ENCODE measurements at regions not wholly inside any gene's neighbourhood (a gene's known extent, or its start where the extent isn't known, plus 50 kb on each side); places are given as distances from the start of the nearest gene placed in this dataset.

GRCh38 chr18:42412896-42413295, 457.9 kb downstream of the PIK3C3 start:
- DNase-seq = no peak

DNA sequence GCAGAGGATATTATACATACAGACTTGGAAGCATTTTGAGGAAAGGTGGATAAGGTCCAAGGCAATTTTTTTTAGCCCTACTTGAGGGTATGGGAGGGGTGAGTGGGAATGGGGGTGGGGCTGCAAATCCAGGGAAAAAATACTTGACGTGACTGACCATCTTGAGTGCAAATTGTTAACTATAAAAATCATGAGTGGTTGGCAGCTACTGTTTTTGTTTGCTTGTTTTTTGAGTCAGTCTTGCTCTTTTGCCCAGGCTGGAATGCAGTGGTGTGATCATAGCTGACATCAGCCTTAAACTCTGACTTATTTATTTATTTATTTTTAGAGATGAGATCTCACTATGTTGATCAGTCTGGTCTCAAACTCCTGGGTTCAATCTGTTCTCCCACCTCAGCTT, 458.8 kb downstream of the PIK3C3 start:
- DNase-seq = no peak

GRCh38 chr18:42414756-42415454, 459.9 kb downstream of the PIK3C3 start:
- DNase-seq = no peak

GRCh38 chr18:42417189-42417588, 462.2 kb downstream of the PIK3C3 start:
- no peak for DNase-seq

- no peak for DNase-seq
Observed at GRCh38 chr18:42418121-42418520, 463.1 kb downstream of the PIK3C3 start.

GRCh38 chr18:42425025-42425424, 470.0 kb downstream of the PIK3C3 start:
- DNase-seq = no peak

GRCh38 chr18:42426496-42427015, 471.5 kb downstream of the PIK3C3 start:
- DNase-seq = no peak

DNA sequence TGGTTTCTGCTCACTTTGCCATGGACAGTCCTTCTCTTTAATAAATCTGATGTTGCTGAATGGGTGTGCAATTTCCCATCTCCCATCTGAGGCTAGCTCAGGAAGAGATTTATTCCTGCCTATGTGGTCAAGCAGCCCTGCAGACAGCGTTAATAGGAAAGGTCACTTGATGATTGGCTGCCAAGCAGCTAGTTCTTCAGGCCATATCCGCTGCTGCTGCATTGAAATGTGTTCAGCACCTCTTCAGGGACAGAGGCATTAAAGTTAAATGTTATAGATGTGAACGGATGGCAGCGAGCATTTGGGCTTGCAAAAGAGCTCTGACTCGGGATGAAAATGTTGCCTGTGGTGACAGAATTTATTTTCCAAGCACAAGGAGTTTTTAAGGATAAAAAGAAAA, 474.2 kb downstream of the PIK3C3 start:
- DNase-seq = no peak

DNA sequence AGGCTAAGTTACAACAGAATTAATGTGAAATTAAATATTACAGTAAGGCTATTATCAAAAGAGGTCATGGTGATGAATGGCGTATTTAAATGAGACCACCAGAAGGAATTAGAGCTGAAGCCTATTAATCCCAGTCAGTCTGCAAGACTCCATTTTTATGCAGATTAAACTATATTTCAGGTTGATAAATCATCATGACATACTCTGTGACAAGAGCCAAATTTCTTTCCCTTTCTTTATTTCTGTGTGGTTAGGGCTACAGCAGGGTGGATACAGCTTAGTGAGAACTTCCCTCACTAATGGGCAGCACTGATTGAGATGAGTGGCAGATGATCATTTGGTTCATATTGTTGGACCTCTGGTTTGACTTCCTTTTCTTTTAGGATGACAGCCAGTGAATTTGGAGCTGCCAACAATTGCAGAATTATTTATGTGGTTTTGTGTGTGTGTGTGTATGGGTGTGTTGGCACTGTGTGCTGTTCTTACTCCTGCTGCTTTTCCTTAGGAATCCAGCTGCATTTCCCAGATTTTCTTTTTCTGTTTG, 481.3 kb downstream of the PIK3C3 start:
- no peak for DNase-seq

DNA sequence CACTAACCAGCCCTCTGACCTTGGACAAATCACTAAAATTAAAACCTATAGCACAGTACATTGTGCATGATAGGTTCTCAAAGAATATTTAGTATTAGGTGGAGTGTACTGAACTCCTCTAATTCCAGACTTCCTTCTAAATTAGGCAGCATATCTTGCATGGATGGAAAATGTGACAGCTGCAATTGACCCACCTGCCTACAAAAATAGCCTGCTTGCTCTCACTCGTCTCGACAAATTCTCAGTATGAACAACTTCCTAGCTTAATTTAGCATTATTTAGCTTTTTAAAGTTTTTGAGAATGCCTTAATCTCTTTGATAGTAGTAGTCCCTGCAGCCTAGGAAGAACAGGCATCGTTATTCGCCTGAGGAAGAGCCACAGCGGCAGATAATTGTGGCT, 482.0 kb downstream of the PIK3C3 start:
- DNase-seq = no peak

DNA sequence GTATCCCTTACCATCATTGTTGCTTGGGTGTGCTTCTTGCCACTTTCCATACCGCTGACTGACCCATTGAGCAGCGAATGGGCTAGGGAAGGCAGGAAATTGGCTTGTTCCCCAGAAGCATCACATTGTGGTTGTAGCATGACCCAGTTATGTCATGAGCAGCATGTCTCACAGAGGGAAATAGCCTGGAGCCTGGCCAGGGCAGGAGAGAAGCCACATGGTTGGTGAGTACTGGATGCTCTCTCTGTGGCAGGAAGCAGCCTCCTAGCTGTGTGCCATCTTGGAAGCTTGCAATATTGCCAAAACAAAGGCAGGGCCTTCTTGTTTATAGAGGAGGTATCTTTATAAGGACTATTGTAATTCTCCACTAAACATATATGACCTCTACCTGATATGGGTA, 482.6 kb downstream of the PIK3C3 start:
- DNase-seq = no peak

GRCh38 chr18:42442656-42443055, 487.6 kb downstream of the PIK3C3 start:
- no peak for DNase-seq

GRCh38 chr18:42444349-42444748, 489.3 kb downstream of the PIK3C3 start:
- DNase-seq = no peak

DNA sequence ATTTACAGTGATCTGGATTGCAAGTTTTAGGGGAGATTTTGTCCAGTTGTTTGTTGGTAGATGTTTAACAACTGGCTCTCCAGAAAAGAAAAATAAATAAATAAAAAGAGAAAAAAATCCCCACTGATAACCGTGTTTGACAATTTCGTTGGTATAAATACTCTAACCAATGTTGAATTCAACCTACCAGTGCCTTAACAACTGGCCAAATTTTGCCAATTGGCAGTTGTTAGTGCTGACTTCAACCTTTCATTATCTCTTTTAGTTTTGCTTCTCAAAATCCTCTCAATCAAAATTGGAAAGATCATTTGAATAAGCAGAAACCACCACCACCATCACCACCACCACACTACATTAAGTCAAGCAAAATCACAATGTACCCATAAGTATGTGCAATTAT, 490.3 kb downstream of the PIK3C3 start:
- no peak for DNase-seq

- no peak for DNase-seq
Observed at GRCh38 chr18:42446195-42446594, 491.2 kb downstream of the PIK3C3 start.

GRCh38 chr18:42447688-42448087, 492.7 kb downstream of the PIK3C3 start:
- no peak for DNase-seq

DNA sequence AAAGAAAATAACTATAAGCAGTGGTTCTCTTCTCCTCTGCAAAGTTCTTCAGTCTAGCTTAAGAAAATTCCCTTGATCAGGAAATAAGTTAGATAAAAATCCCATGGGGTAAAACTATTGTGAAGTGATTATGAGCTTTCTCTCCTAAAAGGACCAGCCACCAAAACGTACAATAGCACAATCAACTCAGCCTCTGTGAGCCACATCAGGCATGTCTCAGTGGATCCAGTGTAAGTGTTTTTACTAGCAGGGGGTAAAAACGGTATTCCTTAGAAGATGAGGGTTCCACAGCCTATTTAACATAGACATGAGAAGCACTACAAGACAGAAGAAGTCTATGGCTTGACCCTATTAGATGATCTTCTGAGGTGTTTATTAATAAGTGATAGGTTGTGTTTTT, 503.2 kb downstream of the PIK3C3 start:
- no peak for DNase-seq

DNA sequence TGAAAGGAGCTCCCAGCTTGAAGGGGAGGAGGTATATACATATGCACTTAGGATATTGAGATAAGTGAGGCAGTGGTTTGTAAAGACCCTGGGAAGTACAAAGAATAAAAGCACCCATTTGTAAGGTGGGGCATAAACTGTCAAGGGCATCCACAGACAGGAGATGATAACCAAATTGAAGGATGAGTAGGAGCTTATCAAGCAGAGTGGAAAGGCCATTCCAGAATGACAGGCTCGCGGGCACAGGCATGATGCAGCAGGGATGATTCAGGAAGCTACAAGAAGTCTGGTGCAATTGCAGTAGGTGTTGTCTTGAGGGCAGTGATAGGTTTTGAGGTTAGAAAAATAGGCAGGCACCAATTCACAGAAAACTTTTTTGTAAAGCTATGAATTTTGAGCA, 504.8 kb downstream of the PIK3C3 start:
- DNase-seq = peak; percentile 54

- no peak for DNase-seq
Observed at GRCh38 chr18:42471885-42472284, 516.9 kb downstream of the PIK3C3 start.

DNA sequence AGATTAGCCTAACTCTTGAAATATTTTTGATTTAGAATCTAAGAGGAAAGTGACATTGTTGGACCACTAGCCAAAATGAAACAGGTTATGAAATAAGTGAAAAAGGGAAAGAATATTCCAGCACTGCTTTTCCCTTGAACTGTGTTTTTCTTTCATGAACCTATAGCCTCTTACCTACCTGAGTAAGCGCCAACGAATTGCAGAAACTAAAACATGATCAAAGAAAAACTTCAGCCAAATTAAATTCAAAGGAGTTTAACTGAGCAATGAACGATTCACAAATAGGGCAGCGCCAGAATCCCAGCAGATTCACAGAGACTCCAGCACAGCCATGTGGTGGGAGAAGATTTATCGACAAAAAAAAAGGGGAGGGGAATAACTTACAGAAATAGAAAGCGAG, 518.6 kb downstream of the PIK3C3 start:
- no peak for DNase-seq

- no peak for DNase-seq
Observed at GRCh38 chr18:42474577-42474976, 519.5 kb downstream of the PIK3C3 start.

GRCh38 chr18:42475157-42475556, 520.1 kb downstream of the PIK3C3 start:
- no peak for DNase-seq

- no peak for DNase-seq
Observed at GRCh38 chr18:42477267-42477666, 522.2 kb downstream of the PIK3C3 start.

DNA sequence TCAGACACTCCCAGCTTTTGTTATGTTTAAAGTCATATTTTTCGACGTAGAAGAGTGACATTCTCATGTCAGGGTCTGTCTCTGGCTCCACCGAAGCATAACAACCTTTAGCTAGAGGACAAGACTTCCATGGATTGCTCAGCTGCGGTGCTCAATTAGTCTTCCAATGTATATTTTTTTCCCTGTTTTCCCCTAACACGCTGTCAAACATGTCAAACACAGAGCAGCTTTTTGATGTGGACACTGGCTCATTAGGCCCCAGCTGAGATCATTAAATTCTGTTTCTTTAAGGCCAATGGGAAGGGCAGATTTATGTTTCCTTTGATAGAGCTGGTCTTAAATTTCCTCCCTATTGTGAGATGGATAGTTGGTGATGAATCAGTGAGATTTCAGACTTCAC, 525.4 kb downstream of the PIK3C3 start:
- no peak for DNase-seq

DNA sequence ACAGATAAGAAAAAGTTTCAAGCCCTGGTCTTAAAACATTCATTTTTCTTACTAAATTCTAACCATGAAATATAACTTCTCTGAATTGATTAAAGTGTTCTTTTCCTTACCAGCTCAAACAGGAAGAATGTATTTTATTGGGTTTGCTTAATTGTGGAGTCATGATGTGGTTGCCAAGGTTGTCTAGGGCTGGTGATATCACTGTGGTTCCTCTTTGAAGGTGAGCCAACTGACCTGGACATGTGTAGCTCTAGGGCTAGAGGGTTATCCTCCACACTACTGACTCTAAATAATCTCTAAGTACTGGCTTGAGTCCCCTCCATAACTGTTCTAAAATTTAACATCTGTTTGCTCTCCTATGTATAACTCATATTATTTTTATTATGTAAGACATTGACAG, 529.6 kb downstream of the PIK3C3 start:
- DNase-seq = no peak
